GM23248 (cell line): ENCODE measurements at regions not wholly inside any gene's neighbourhood (a gene's known extent, or its start where the extent isn't known, plus 50 kb on each side); places are given as distances from the start of the nearest gene placed in this dataset.

Source experiments
- DNase-seq: peaks from one replicate; pipeline ENCODE4 v3.0.0-alpha.2; 2015
- H2AFZ ChIP-seq: fragments of 200-600 bp; sonication (generic); 2 replicates; pipeline ENCODE4 v1.6.1; 2016; ENCODE audit warnings: antibody characterized with exemption
- H3F3A ChIP-seq: fragments of 200-600 bp; sonication (generic); 2 replicates; pipeline ENCODE4 v1.6.1; 2016; ENCODE audit warnings: mild to moderate bottlenecking, antibody characterized with exemption, mixed run types; ENCODE audit not compliant: insufficient read depth
- H3K27ac ChIP-seq: fragments of 200-600 bp; sonication (generic); 2 replicates; pipeline ENCODE4 v1.5.1; 2016; ENCODE audit warnings: mild to moderate bottlenecking
- H3K27me3 ChIP-seq: fragments of 200-600 bp; sonication (generic); replicated peaks from 2 replicates; pipeline ENCODE4 v1.6.1; 2016; ENCODE audit warnings: mild to moderate bottlenecking; ENCODE audit not compliant: insufficient read depth
- H3K36me3 ChIP-seq: fragments of 200-600 bp; sonication (generic); 2 replicates; pipeline ENCODE4 v1.6.1; 2016; ENCODE audit warnings: low read depth, mild to moderate bottlenecking
- H3K4me1 ChIP-seq: fragments of 200-600 bp; sonication (generic); 2 replicates; pipeline ENCODE4 v1.6.1; 2016; ENCODE audit warnings: mild to moderate bottlenecking; ENCODE audit not compliant: insufficient read depth
- H3K4me2 ChIP-seq: fragments of 200-600 bp; sonication (generic); one replicate; pipeline ENCODE4 v1.6.1; 2016; ENCODE audit warnings: mild to moderate bottlenecking; ENCODE audit not compliant: unreplicated experiment
- H3K4me3 ChIP-seq: fragments of 200-600 bp; sonication (generic); 2 replicates; pipeline ENCODE4 v1.5.1; 2016; ENCODE audit warnings: mild to moderate bottlenecking
- H3K79me2 ChIP-seq: fragments of 200-600 bp; sonication (generic); 2 replicates; pipeline ENCODE4 v1.6.1; 2016; ENCODE audit warnings: mild to moderate bottlenecking; ENCODE audit not compliant: insufficient read depth
- H3K9ac ChIP-seq: fragments of 200-600 bp; sonication (generic); 2 replicates; pipeline ENCODE4 v1.6.1; 2016; ENCODE audit warnings: mild to moderate bottlenecking
- H3K9me2 ChIP-seq: fragments of 200-600 bp; sonication (generic); 2 replicates; pipeline ENCODE4 v1.6.1; 2016; ENCODE audit warnings: mixed run types, mild to moderate bottlenecking, moderate library complexity; ENCODE audit not compliant: insufficient read depth
- H3K9me3 ChIP-seq: fragments of 200-600 bp; sonication (generic); one replicate; pipeline ENCODE4 v1.6.1; 2017; ENCODE audit warnings: low read depth
- H4K20me1 ChIP-seq: fragments of 200-600 bp; sonication (generic); 2 replicates; pipeline ENCODE4 v1.6.0; 2016; ENCODE audit not compliant: insufficient read depth
- EZH2 ChIP-seq: fragments of 200-600 bp; sonication (generic); IDR thresholded peaks from 2 replicates; pipeline ENCODE4 v1.6.1; 2018; ENCODE audit warnings: antibody characterized with exemption, mild to moderate bottlenecking; ENCODE audit not compliant: insufficient read depth, poor library complexity, severe bottlenecking
- EZH2phosphoT487 ChIP-seq: fragments of 200-600 bp; sonication (generic); IDR thresholded peaks from 2 replicates; pipeline ENCODE4 v1.6.1; 2018; ENCODE audit warnings: antibody characterized with exemption, moderate library complexity, mild to moderate bottlenecking, low read depth; ENCODE audit not compliant: insufficient read depth
- WGBS, 2 experiments: methylation state at CpG; one replicate each; pipeline ENCODE4 v1.1.6; 2015 to 2017; ENCODE audit warnings: low lambda C conversion rate in 2 of 2, low coverage in 1 of 2; ENCODE audit errors: missing lambda C conversion rate in 2 of 2; 5-methylcytosine and 5-hydroxymethylcytosine counted together
- in situ Hi-C: fragments of 300-500 bp; cut with MboI; formaldehyde crosslinking; loops from 2 replicates; pipeline ENCODE4 v1.15.0; 2020

GRCh38 chr7:127448566-127448965 is 56.1 kb upstream of the ZNF800 start:
- H3K27me3 ChIP-seq = peaks cover 14% of the 10 kb centered on the region
- H3K36me3 ChIP-seq = no peaks in the 10 kb centered on the region
- no peak overlapping the region for H3K27ac ChIP-seq
- no peak overlapping the region for H3K9ac ChIP-seq
- H3K9me3 ChIP-seq = no peaks in the 10 kb centered on the region
- no peak overlapping the region for H3K4me2 ChIP-seq
- no peaks in the 10 kb centered on the region for H3K4me1 ChIP-seq
- in situ Hi-C loops = no loop called here
- H3K79me2 ChIP-seq = no peaks in the 10 kb centered on the region
- no peak for TF ChIP-seq EZH2
- no peak for TF ChIP-seq EZH2phosphoT487
- no peak for DNase-seq
- H4K20me1 ChIP-seq = no peaks in the 10 kb centered on the region
- no peak overlapping the region for H2AFZ ChIP-seq
- 0 to 2% methylated on average over 3 of the region's 3 CpGs for WGBS, 2 experiments
- no peak overlapping the region for H3K4me3 ChIP-seq
- H3F3A ChIP-seq = no peaks in the 10 kb centered on the region
- H3K9me2 ChIP-seq = no peaks in the 10 kb centered on the region

GRCh38 chr7:127447326-127447945 is 54.9 kb upstream of the ZNF800 start:
- no peak overlapping the region for H3K27ac ChIP-seq
- H3K27me3 ChIP-seq = peaks cover 14% of the 10 kb centered on the region
- H2AFZ ChIP-seq = no peak overlapping the region
- no peaks in the 10 kb centered on the region for H3K79me2 ChIP-seq
- in situ Hi-C loops = no loop called here
- no peaks in the 10 kb centered on the region for H3K36me3 ChIP-seq
- H3K9me2 ChIP-seq = no peaks in the 10 kb centered on the region
- no peaks in the 10 kb centered on the region for H3K4me1 ChIP-seq
- no peak overlapping the region for H3K4me3 ChIP-seq
- WGBS, 2 experiments = 0% methylated on average over 1 of the region's 1 CpG
- no peak overlapping the region for H3K4me2 ChIP-seq
- TF ChIP-seq EZH2 = no peak
- TF ChIP-seq EZH2phosphoT487 = no peak
- no peaks in the 10 kb centered on the region for H4K20me1 ChIP-seq
- no peak overlapping the region for H3K9ac ChIP-seq
- no peaks in the 10 kb centered on the region for H3F3A ChIP-seq
- peak; percentile 65 for DNase-seq
- H3K9me3 ChIP-seq = no peaks in the 10 kb centered on the region

- Histone ChIP-seq H3K27me3 (peaks cover 14% of the 10 kb centered on the region), H3K9me2 (no peaks in the 10 kb centered on the region), H2AFZ (no peak overlapping the region), H3K4me2 (no peak overlapping the region), H3K9ac (no peak overlapping the region), H3F3A (no peaks in the 10 kb centered on the region), H3K36me3 (no peaks in the 10 kb centered on the region), H3K27ac (no peak overlapping the region), H3K4me1 (no peaks in the 10 kb centered on the region), H4K20me1 (no peaks in the 10 kb centered on the region), H3K79me2 (no peaks in the 10 kb centered on the region), H3K9me3 (no peaks in the 10 kb centered on the region), H3K4me3 (no peak overlapping the region)
- WGBS, 2 experiments = 52 to 55% methylated on average over 2 of the region's 2 CpGs
- TF ChIP-seq EZH2phosphoT487 (no peak), EZH2 (no peak)
- DNase-seq = no peak
- in situ Hi-C loops = no loop called here
Measured at GRCh38 chr7:127446842-127447241, 54.3 kb upstream of the ZNF800 start.
